Transverse colon (tissue), 4 donors: ENCODE measurements at regions not wholly inside any gene's neighbourhood (a gene's known extent, or its start where the extent isn't known, plus 50 kb on each side); places are given as distances from the start of the nearest gene placed in this dataset.

ENCODE experiments used
- DNase-seq: peaks from one replicate; pipeline ENCODE4 v3.0.0-alpha.2; 2019
- H3K27ac ChIP-seq, 4 donors: fragments of 200-600 bp; sonication (generic); 2 replicates each; pipeline ENCODE4 v1.5.1; 2016 to 2018; ENCODE audit warnings: inconsistent platforms in 4 of 4
- H3K27me3 ChIP-seq: fragments of 200-600 bp; sonication (generic); 2 replicates; pipeline ENCODE4 v1.5.1; 2017; ENCODE audit warnings: inconsistent platforms
- H3K36me3 ChIP-seq, 4 donors: fragments of 200-600 bp; sonication (generic); 2 replicates each; pipeline ENCODE4 v1.5.1; 2017 to 2019; ENCODE audit warnings: inconsistent platforms in 4 of 4
- H3K4me1 ChIP-seq, 4 donors: fragments of 200-600 bp; sonication (generic); 2 replicates each; pipeline ENCODE4 v1.5.1; 2017 to 2020; ENCODE audit warnings: inconsistent platforms in 4 of 4
- H3K4me3 ChIP-seq, 4 donors: fragments of 200-600 bp; sonication (generic); 1 replicate in 1 of 4; 2 replicates in 3 of 4; pipeline versions ENCODE4 v1.5.1 to v1.6.1; 2017 to 2019; ENCODE audit warnings: inconsistent platforms in 4 of 4
- H3K9me3 ChIP-seq, 2 donors: fragments of 200-600 bp; sonication (generic); 2 replicates each; pipeline ENCODE4 v1.5.1; 2017 to 2019; ENCODE audit warnings: inconsistent platforms in 2 of 2
- CTCF ChIP-seq, 5 experiments: fragments of 200-600 bp in 3 of 5; fragments of 450-650 bp in 2 of 5; sonication (generic) in 3 of 5; IDR thresholded peaks; 1 replicate in 2 of 5; 2 replicates in 3 of 5; pipeline ENCODE4 v1.5.1; 2016 to 2017; ENCODE audit warnings: antibody characterized with exemption in 5 of 5, inconsistent platforms in 3 of 5, mild to moderate bottlenecking in 2 of 5, moderate library complexity in 1 of 5
- EP300 ChIP-seq: sonication (generic); formaldehyde crosslinking; IDR thresholded peaks from one replicate; pipeline ENCODE4 v1.6.1; 2017; ENCODE audit warnings: antibody characterized with exemption, low read depth
- POLR2A ChIP-seq: fragments of 450-650 bp; IDR thresholded peaks from one replicate; pipeline ENCODE4 v1.6.1; 2016; ENCODE audit warnings: antibody characterized with exemption, mild to moderate bottlenecking, moderate library complexity
- POLR2AphosphoS5 ChIP-seq, 3 donors: sonication (generic); formaldehyde crosslinking; IDR thresholded peaks; one replicate each; pipeline ENCODE4 v1.6.1; 2016; ENCODE audit warnings: antibody characterized with exemption in 3 of 3
- WGBS, 2 donors: methylation state at CpG; one replicate each; pipeline ENCODE4 v1.1.5; 2018; ENCODE audit warnings: low coverage in 1 of 2; 5-methylcytosine and 5-hydroxymethylcytosine counted together
- in situ Hi-C, 4 donors: fragments of 200-750 bp; cut with MboI; loops; one replicate each; pipeline versions ENCODE4 v1.15.0 to v1.15.1; 2017; ENCODE audit warnings: low sequenced_read_pairs in 3 of 4, low pct_ligation_motif_present in 1 of 4, low pct_unique_long_range_greater_than_20kb in 1 of 4
- intact Hi-C: fragments of 100-400 bp; cut with DNase I; formaldehyde crosslinking; loops from one replicate; pipeline ENCODE4 v1.15.1; 2023; ENCODE audit warnings: low total_unique reads

GRCh38 chr2:228339525-228339924 lies 158.0 kb upstream of the SPHKAP start:
- H3K27me3 ChIP-seq, result no peaks in the 10 kb centered on the region
- no peak for DNase-seq
- intact Hi-C loops (no loop called here), in situ Hi-C loops (no loop called here)
- TF ChIP-seq CTCF (IDR thresholded peaks at IDR 0.05) (no peak), POLR2AphosphoS5 (IDR thresholded peaks at IDR 0.05) (no peak)
- H3K36me3 ChIP-seq, result no peaks in the 10 kb centered on the region
- no peaks in the 10 kb centered on the region for H3K9me3 ChIP-seq
- H3K27ac ChIP-seq, result no peak overlapping the region
- H3K4me3 ChIP-seq, result no peak overlapping the region
- no peaks in the 10 kb centered on the region for H3K4me1 ChIP-seq

- intact Hi-C loops (no loop called here), in situ Hi-C loops (no loop called here)
- no peak overlapping the region for H3K4me3 ChIP-seq
- TF ChIP-seq EP300 (no peak), POLR2A (no peak), CTCF (IDR thresholded peaks at IDR 0.05) (no peak), POLR2AphosphoS5 (IDR thresholded peaks at IDR 0.05) (no peak)
- no peaks in the 10 kb centered on the region for H3K27me3 ChIP-seq
- no peaks in the 10 kb centered on the region for H3K4me1 ChIP-seq
- no peak for DNase-seq
- H3K9me3 ChIP-seq, result no peaks in the 10 kb centered on the region
- no peak overlapping the region for H3K27ac ChIP-seq
- H3K36me3 ChIP-seq, result no peaks in the 10 kb centered on the region
- 71 to 77% methylated on average over 2 of the region's 2 CpGs for WGBS, 2 donors
These were observed 152.7 kb upstream of the SPHKAP start for GRCh38 chr2:228334180-228334579.

GRCh38 chr2:228329282-228329681 lies 147.8 kb upstream of the SPHKAP start:
- intact Hi-C loops, result no loop called here
- H3K4me1 ChIP-seq, result no peaks in the 10 kb centered on the region

GRCh38 chr2:228321015-228321414 lies 139.5 kb upstream of the SPHKAP start:
- H3K9me3 ChIP-seq, result no peaks in the 10 kb centered on the region
- no peak for TF ChIP-seq EP300
- TF ChIP-seq POLR2A, result no peak
- no peaks in the 10 kb centered on the region for H3K36me3 ChIP-seq
- in situ Hi-C loops (no loop called here), intact Hi-C loops (no loop called here)
- no peaks in the 10 kb centered on the region for H3K4me1 ChIP-seq
- DNase-seq, result no peak
- no peaks in the 10 kb centered on the region for H3K27me3 ChIP-seq
- WGBS, 2 donors, result 91% methylated on average over 7 of the region's 7 CpGs
- H3K4me3 ChIP-seq, result no peak overlapping the region
- H3K27ac ChIP-seq, result no peak overlapping the region

More at GRCh38 chr2:228329282-228329681, 147.8 kb upstream of the SPHKAP start:
- in situ Hi-C loops, result no loop called here
- no peak for TF ChIP-seq POLR2A
- no peak for TF ChIP-seq CTCF (IDR thresholded peaks at IDR 0.05)
- TF ChIP-seq EP300, result no peak
- no peak for TF ChIP-seq POLR2AphosphoS5 (IDR thresholded peaks at IDR 0.05)
- H3K36me3 ChIP-seq, result no peaks in the 10 kb centered on the region
- WGBS, 2 donors, result 87 to 95% methylated on average over 5 of the region's 5 CpGs
- peaks cover 5 to 6% of the 10 kb centered on the region in 2 donors for H3K9me3 ChIP-seq
- no peak for DNase-seq
- H3K4me3 ChIP-seq, result no peak overlapping the region
- H3K27ac ChIP-seq, result no peak overlapping the region
- no peaks in the 10 kb centered on the region for H3K27me3 ChIP-seq

- DNase-seq, result peak; percentile 11
- Histone ChIP-seq H3K36me3 (no peaks in the 10 kb centered on the region), H3K4me3 (no peak overlapping the region), H3K27ac (no peak overlapping the region), H3K4me1 (no peaks in the 10 kb centered on the region), H3K27me3 (no peaks in the 10 kb centered on the region), H3K9me3 (no peaks in the 10 kb centered on the region)
- 36% methylated on average over 1 of the region's 1 CpG; no CpG with 5 or more reads in 1 of the 2 donors for WGBS, 2 donors
- intact Hi-C loops, result no loop called here
- in situ Hi-C loops, result no loop called here
- TF ChIP-seq CTCF (IDR thresholded peaks at IDR 0.05), result peak in 4 of 5 experiments; percentile 16 to 42 (median 40)
- no peak for TF ChIP-seq POLR2A
These were observed 136.7 kb upstream of the SPHKAP start for GRCh38 chr2:228318218-228318617.
